HG03280 (cell line): ENCODE measurements at regions not wholly inside any gene's neighbourhood (a gene's known extent, or its start where the extent isn't known, plus 50 kb on each side); places are given as distances from the start of the nearest gene placed in this dataset.
"Not testable (repeated sequence)": the region's sequence is repeated elsewhere in the genome, so short reads cannot be mapped to it uniquely, and the experiment has no call there.

Experiments
- ATAC-seq: cut with Tn5 transposase; IDR thresholded peaks from one replicate; pipeline ENCODE4 v1.9.1; 2021; ENCODE audit warnings: mild to moderate bottlenecking, moderate library complexity; ENCODE audit not compliant: unreplicated experiment

DNA sequence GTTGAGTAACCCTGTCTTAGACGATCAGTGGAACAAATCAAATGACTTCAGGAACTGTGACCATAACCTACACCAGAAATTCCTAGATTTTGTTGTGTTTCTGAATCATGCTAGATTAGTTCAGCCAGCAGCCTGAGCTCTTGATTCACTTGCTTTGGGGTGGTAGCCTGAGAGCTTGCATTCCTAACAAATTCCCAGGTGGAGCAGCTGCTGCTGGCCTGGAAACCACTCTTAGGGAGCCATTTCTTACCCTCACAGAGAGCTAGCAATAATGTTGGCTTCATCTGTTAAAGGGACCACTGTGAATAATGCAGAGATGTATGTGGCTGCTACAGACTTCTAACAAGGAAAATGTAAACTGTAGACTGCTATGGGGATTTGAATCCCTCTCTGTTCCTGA lies 388.1 kb upstream of the PRR20A start:
- ATAC-seq: no peak

DNA sequence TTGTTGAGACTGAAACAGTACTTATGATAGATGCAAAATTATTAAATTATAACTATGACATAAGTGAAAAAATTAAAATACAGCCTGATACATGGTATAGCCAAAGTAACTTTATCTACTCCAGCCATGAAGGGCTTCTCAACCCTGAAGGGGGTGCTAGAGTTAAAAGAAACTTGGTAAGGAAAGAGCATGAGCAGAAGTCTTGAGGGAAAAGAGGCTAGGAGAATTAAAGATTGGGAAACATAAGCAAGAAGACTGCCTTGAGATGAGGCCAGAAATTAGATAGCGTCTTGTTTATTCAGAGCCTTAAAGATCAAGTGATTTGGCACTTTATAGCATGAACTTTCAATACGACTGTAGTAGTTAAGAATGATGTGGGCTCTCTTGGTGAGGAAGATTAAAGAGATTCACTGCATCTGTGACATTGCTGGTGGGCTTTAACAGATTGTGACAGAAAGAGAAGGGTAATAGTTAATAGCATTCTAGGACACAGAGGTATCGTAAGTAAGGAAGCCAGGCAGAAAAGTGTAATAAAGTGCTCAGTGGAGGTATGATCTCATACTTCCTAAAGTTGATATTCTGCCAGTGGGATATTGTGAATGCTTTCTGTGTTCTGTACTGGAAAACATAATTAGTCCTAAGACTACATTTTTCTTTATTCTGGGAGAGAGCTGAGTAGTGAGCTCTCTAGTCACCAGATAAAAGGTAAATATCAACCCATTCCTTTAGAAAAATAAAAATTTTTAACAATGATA lies 385.4 kb upstream of the PRR20A start:
- ATAC-seq: no peak

DNA sequence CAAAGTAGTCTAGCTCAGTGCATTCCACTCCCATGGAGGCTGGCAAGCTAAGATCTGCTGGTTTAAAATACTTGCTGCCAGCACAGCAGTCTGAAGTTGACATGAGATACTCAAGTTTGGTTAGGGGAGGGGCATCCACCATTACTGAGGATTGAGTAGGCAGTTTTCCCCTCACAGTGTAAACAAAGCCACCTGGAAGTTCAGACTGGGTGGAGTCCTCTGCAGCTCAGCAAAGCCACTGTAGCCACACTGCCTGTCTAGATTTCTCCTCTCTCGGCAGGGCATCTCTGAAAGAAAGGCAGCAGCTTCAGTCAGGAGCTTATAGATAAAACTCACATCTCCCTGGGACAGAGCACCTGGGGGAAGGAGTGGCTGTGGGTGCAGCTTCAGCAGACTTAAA lies 377.4 kb upstream of the PRR20A start:
- not testable (repeated sequence) for ATAC-seq

DNA sequence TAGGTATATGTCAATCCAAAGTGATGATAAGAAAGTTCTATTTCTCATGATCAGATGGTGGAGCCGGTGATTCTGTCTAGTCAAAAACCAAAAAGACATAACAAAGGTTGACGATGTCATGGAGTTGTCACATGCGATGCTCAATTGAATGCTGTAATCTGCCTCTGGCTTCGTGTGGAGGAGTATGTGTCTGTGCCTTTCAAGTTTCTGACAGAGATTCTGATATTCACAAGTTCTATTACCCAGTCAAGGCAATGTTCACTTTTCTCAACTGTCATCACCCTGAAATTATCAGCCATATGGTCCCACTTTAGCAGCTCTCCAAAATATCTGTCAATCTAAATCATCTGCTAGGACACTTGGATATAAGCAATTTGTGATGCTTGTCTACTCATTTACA lies 367.6 kb upstream of the PRR20A start:
- no peak for ATAC-seq

DNA sequence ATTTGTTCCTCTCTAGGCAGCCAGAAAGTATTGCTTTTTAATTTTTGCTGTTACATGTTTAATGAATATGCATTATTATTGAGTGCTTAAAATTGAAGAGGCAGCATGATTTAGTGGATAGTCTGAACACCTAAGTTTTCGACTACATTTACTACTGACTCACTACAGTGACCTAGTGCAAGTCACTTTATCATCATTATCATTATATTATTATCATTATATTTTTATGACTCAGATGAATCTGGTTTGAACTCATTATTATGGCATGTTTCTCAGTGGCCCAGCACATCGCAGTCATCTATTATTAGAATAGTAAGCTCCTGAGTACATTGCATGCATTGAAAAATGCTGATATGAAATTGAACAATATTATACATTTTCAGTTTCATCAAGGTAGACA lies 351.2 kb upstream of the PRR20A start:
- no peak for ATAC-seq

DNA sequence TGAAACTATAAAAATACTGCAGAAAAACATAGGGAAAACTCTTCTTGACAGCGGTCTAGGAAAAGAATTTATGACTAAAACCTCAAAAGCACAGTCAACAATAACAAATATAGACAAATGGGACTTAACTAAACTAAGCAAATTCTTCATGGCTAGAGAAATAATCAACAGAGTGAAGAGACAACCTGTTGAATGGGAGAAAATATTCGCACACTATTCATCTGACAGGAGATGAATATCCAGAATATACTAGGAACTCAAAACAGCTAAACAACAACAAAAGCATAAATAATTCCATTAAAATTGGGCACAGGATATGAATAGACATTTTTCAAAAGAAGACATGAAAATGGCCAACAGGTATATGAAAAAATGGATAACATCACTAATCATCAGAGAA lies 303.6 kb upstream of the PRR20A start:
- no peak for ATAC-seq

DNA sequence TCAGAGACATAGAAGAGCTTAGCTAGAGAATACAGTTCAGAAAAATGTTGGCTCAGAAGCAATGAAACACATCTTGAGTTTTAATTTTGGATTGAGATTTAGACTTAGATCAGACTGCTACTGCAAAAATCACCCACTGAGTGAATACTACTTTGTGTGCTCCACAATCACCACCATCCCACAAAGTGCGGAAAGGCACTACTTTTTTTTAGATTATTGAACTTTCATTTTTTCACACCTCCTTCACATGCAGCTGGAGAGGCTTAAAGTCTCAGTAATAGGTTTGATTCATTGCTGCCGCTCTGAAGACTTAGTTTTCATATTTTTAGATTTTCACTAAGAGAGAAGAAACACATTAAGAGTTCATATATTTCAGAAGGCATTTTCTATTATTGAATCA lies 289.9 kb upstream of the PRR20A start:
- ATAC-seq: no peak

DNA sequence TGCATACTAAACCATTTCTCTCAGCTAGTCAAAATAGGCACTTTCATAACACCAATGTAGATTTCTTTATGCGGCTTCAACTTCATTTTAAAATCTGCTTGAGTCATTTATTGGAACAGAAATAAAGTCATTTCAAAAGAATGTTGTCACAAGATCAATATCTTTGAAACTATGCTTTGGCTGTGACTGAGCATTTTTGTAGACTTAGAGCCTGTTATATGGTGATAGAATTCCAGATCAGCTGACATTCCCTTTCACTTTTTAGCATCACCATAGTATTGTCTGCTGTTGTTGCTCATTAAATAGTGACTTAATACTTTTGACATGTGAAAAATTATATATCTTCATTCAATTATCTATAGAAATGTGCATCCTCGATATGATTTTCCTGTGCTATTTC lies 279.2 kb upstream of the PRR20A start:
- no peak for ATAC-seq

DNA sequence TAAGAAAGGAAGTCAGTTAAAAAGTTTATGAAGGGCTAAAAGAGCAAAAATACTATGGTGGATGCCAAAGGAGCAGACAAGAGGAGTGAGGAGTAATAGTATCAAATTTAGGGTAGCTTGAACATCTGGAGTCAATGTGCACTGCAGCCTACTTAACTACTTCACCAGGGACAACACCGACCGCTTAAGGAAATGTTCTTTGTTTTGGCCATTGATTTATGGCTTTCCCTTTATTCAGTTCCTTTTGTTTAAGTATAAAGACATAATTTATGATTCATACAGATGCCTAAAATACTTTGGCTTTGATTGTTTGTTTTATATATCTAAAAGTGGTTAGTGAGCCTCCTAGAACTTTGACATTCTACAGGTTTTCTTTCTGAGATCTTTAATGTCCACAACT lies 276.3 kb upstream of the PRR20A start:
- ATAC-seq: no peak

DNA sequence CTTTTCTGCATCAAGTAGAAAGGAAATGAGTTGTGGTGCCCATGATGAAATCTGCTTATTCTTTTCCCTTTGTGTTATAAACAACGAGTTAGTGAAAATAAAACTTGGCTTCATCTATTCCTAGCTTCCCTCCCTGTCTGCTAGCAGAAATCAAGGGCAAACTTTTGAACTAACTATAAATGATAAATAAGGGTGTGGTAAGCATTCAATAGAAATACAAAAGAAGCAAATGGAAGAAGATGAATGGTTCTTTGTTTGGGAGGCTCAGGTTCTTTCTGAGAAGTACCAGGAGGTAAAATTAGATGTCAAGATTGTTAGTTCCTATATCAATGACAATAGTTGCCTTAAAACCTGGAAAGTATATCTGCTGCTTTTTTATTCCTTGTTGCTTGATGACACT lies 275.3 kb upstream of the PRR20A start:
- ATAC-seq: no peak

DNA sequence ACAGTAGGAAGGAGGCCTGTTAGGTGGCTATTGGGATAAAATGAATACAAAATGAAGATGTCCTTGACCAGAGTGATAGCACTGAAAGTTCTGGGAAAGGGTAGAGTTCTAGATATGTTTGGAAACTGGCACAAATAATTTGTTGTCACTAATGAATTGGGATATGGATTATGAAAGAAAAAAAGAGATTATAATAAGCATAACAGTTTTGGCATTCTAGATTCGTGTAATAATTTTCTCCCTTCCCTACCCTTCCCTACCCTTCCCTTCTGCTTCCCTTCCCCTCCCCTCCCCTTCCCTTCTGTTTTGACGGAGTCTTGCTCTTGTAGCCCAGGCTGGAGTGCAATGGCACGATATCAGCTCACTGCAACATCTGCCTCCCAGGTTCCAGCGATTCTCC lies 271.0 kb upstream of the PRR20A start:
- ATAC-seq: no peak

DNA sequence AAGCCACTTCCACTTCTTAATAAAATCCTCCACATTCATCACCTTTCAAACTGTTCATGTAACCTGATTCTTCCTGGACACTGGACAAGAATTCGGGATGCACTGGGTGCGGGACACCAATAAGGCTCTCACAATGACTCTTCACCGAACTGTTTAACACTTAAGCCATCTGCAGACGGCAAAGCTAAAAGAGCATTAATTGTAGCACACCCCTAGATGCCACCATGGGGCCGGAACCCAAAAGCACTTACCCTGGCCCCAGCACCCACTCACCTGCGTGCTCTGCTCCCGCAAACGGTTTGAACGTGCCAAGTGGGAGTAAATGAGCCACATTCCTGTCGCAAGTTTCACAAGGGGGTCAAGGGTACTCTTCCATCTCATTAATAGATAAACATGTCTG lies 254.3 kb upstream of the PRR20A start:
- ATAC-seq: no peak

DNA sequence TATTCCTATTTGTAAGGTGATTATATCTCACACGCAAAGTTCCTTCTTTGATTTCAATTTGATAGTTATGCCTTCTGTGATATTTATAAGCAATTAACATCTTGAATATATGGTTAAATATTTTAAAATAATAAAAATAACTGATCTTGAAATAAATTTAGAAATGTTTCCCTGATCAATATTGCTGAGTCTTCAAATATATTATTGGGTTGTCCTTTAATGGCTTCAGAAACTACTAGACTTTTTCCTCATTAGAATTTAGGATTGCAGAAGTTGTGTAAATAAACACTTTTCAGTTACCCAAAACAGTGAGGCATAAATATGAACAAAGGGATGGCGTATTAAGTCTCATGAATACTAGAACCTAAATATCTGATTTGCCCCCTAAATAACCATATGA lies 252.3 kb upstream of the PRR20A start:
- ATAC-seq: no peak

DNA sequence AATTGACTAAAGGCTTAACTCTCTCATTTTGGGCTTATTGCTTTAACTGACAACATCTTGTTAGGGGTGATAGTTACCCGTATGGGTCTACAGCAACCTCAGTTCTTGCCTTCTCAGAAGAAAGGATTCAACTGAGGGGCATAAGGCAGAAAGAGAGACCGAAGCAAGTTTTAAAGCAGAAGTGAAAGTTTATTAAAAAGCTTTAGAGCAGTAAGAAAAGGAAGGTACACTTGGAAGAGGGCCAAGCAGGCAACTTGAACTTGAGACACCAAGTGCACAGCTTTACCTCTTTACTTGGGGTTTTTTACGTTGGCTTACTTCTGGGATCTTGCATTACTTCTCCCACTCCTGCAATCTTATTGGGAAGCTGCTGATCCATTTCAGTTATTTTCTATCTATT lies 246.9 kb upstream of the PRR20A start:
- ATAC-seq: no peak

DNA sequence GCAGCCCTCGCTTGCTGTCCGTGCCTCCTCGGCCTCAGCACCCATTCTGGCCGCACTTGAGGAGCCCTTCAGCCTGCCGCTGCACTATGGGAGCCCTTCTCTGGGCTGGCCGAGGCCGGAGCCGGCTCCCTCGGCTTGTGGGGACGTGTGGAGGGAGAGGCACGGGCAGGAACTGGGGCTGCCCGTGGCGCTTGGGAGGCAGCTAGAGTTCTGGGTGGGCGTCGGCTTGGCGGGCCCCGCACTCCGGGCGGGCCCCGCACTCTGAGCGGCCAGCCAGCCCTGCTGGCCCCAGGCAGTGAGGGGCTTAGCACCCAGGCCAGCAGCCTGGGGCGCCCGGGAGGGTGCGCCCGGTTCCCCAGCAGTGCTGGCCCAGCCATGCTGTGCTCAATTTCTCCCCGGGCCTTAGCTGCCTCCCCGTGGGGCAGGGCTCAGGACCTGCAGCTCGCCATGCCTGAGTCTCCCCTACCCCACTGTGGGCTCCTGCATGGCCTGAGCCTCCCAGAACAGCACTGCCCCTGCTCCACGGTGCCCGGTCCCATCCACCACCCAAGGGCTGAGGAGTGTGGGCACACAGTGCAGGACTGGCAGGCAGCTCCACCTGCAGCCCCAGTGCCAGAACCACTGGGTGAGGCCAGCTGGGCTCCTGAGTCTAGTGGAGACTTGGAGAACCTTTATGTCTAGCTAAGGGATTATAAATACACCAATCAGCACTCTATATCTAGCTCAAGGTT lies 240.0 kb upstream of the PRR20A start:
- ATAC-seq: no peak

DNA sequence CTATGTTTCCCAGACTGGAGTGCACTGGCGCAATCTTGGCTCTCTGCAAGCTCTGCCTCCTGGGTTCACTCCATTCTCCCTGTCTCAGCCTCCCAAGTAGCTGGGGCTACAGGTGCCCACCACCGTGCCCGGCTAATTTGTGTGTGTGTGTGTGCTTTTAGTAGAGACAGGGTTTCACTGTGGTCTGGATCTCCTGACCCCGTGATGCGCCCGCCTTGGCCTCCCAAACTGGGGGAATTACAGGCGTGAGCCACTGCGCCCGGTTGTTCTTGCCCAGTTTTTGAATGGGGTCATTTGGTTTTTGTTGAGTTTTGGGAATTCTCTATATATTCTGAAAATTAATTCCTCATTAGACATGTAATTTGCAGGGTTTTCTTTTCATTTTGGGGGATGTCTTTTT lies 238.4 kb upstream of the PRR20A start:
- ATAC-seq: no peak

DNA sequence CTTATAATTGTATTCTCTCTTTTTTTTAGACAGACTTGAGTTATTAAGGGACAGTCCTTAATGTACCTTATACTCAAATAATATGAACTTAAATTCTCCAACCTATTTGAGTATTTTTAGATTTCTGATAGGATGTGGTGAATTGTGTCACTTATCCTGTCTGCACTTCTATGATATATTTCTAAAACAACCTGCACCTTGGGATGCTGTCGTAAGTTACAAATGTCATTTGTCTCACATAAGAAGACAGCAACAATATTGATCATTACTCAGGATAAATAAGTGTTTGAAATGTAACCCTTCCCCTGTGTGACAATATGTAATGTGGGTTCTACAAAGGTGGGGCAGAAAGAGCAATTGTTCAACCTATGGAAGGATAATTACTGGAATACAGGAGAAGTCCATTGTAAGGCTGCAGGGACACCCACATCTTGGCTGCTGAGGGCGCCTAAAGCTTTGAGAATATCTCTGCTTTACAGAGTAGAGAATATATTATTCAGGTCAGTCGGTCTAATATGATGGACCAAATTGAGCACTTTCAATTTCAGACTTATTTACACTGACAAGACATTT lies 236.9 kb upstream of the PRR20A start:
- ATAC-seq: no peak

DNA sequence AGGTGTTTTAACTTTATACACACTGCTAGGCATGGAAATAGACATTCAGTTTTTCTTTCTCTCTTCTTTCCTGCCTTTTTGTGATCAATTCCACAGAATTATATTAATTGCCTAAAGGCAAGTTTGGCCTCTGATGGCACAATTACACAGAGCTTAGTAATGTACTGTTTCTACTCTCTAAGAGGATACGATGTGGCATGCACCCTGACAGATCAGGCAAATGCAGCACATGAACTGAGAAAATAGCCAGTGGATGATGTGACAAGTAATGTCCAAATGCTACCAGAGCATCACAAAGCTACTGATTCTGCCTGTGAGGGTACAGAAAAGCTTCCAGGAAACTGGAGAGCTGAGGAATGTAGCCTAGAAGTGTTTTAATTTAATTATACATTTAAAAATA lies 233.8 kb upstream of the PRR20A start:
- no peak for ATAC-seq

DNA sequence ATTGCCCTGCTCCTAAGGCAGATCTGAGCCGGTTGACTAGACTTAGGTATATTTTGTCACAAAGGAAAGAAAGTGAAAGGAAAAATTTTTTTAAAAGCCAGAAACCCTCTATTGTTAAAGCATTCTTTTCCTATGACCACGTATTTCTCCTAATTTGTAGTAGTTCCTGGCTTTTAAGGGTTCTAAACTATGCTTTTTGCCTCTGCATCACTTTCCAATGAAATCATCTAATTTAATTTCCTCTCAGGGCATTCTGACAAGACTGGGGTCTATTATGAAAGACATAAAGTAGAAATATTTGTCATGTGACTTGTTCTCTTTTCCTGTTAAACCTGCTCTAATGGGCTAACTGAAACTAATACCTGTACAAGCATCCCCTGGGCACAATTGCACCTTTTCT lies 233.0 kb upstream of the PRR20A start:
- no peak for ATAC-seq

DNA sequence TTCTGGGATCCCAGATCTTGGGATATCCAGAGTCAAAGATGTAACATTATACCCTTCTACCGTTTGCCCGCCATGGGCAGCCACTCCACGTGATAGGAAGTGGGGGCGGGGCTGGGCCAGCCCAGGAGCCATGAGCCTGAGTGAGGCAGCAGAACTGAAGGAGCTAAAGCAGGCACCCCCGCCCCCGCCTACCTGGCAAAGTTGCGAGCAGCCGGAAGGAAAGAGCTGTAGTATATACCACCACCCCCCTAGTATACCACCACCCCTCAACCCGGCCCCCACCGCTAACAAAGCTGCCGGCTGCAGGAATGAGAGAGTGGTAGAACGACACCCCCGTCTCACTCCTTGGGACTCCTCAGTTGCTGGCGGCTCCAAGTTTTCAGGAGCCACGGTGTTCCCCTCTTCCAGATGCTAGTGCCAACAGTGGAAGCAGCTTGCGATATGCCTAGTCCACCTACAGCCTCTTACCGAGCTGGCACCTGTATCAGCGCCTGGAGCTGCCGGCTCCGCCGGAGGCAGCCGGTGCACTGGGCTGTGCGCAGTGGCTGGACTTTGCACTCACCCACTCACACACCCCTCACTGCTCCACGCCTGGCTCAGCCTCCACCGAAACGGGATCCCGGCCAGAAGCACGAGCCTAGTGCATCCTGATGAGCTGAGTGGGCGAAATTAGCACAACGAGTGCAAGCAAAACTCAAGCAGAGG lies 230.7 kb upstream of the PRR20A start:
- no peak for ATAC-seq

DNA sequence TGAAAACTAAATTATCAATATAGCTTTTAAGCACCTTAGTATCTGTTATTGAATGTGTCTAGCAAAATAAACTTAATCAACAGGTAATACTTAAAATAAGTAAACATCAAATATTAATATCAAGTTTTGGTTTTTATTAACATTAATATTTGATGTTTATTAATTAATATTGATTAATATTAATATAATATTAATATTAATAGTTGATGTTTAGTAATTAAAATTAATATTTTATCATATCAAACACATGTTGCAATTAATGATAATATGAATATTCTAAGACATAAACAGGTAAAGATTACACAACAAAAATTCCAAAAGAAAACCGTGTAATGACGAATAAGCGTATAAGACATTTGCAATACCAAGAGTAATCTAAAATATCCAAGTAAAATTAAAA lies 222.8 kb upstream of the PRR20A start:
- ATAC-seq: no peak

DNA sequence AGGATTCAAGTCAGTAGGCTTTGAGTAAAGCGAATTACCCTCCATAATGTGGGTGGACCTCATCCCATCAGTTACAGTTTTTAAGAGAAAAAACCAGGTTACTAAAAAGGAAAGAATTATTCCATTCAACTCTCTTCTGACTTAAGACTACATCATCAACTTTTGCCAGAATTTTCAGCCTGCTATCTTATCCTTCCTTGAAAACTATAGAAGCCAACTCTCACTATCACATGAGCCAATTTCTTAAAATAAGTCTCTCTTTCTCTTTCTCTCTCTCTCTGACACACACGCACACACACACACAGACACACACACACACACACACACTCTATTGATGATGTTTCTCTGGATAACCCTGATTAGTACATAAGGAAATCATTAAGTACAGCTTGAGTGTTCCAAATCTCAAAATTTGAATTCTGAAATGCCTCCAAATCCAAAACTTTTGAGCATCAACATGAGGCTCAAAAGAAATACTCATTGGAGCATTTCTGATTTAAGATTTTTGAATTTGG lies 217.0 kb upstream of the PRR20A start:
- no peak for ATAC-seq
